H1 (cell line): ENCODE measurements at regions not wholly inside any gene's neighbourhood (a gene's known extent, or its start where the extent isn't known, plus 50 kb on each side); places are given as distances from the start of the nearest gene placed in this dataset.

ENCODE experiments used
- PHF8 ChIP-seq: fragments of 200-600 bp; sonication (generic); conservative IDR thresholded peaks from 2 replicates; pipeline ENCODE4 v1.7.1; 2012; ENCODE audit warnings: low read depth, mild to moderate bottlenecking, inconsistent platforms, low read length, moderate library complexity
- SRF ChIP-seq: IDR thresholded peaks from 2 replicates; pipeline ENCODE4 v1.6.1; 2011; ENCODE audit warnings: mild to moderate bottlenecking, low read depth, low read length, moderate library complexity

GRCh38 chr4:130197946-130198345 is 1102.0 kb downstream of the C4orf33 start (continued):
- no peak for TF ChIP-seq SRF
- TF ChIP-seq PHF8: no peak
